HepG2 (cell line): ENCODE measurements at regions not wholly inside any gene's neighbourhood (a gene's known extent, or its start where the extent isn't known, plus 50 kb on each side); places are given as distances from the start of the nearest gene placed in this dataset.

Experiments used
- ATAC-seq: fragments of 200-7000 bp; cut with Tn5 transposase; 3 replicates; pipeline ENCODE4 v1.9.1; 2020; ENCODE audit warnings: mild to moderate bottlenecking, moderate library complexity
- BruUV-seq: library from RNA; stranded (reverse); fragments of 400-500 nt; replicated peaks from 2 replicates; lab custom pipeline; 2021; lab: Mats Ljungman, UMichigan
- CTCF ChIA-PET: fragments of 300-600 bp; formaldehyde crosslinking; extraction: SDS; loops from one replicate; lab custom pipeline; 2021; ENCODE audit warnings: low total read pairs, inconsistent platforms, low intra/inter-chr PET ratio; lab: Yijun Ruan, JAX
- POLR2A ChIA-PET: fragments of 350-600 bp; sonication (Branson Sonifier 250); formaldehyde crosslinking; loops from one replicate; lab custom pipeline; 2020; ENCODE audit warnings: antibody characterized with exemption, inconsistent platforms; lab: Yijun Ruan, JAX
- DNase-seq: peaks from one replicate; pipeline ENCODE4 v3.0.0-alpha.2; 2015; ENCODE audit warnings: low spot score
- FAIRE-seq: peaks from 3 replicates; lab custom pipeline; 2011; peaks lifted over from hg19 to GRCh38; lab: Jason Lieb, UNC
- H2AFZ ChIP-seq: one replicate; pipeline ENCODE4 v1.6.1; 2011; ENCODE audit warnings: low read length, inconsistent platforms
- H3K27ac ChIP-seq: fragments of 300-600 bp; 3 replicates; pipeline ENCODE4 v1.8.0; 2011; ENCODE audit warnings: mixed run types, mild to moderate bottlenecking, mixed read lengths, low read length, inconsistent platforms; ENCODE audit not compliant: insufficient read depth; ENCODE audit errors: extremely low read length
- H3K27me3 ChIP-seq, 2 experiments: fragments of 200-600 bp in 1 of 2; 2 replicates in 1 of 2; 3 replicates in 1 of 2; pipeline versions ENCODE4 v1.6.0 to v1.8.0; 2011; ENCODE audit warnings: low read length in 2 of 2, mild to moderate bottlenecking in 2 of 2, moderate library complexity in 2 of 2, inconsistent platforms in 1 of 2; ENCODE audit not compliant: insufficient read depth in 2 of 2, control insufficient read depth in 1 of 2
- H3K36me3 ChIP-seq, 2 experiments: fragments of 200-600 bp in 1 of 2; replicated peaks in 1 of 2; 2 replicates in 1 of 2; 3 replicates in 1 of 2; pipeline versions ENCODE4 v1.5.1 to v1.8.0; 2011; ENCODE audit warnings: low read length in 2 of 2, inconsistent platforms in 1 of 2; ENCODE audit not compliant: insufficient read depth in 2 of 2, control insufficient read depth in 1 of 2
- H3K4me1 ChIP-seq: 2 replicates; pipeline ENCODE4 v1.5.1; 2012; ENCODE audit warnings: low read length, inconsistent platforms; ENCODE audit not compliant: insufficient read depth
- H3K4me2 ChIP-seq: 2 replicates; pipeline ENCODE4 v1.6.0; 2011; ENCODE audit warnings: low read depth, low read length, inconsistent platforms
- H3K4me3 ChIP-seq, 3 experiments: fragments of 200-600 bp in 1 of 3; sonication (generic), shearing (Covaris generic) in 1 of 3; replicated peaks in 1 of 3; 2 replicates each; pipeline ENCODE4 v1.5.1; 2011 to 2016; ENCODE audit warnings: low read length in 3 of 3, inconsistent platforms in 2 of 3, low read depth in 2 of 3, mild to moderate bottlenecking in 2 of 3, control low read depth in 1 of 3, mixed read lengths in 1 of 3; ENCODE audit not compliant: insufficient read depth in 1 of 3
- H3K79me2 ChIP-seq: one replicate; pipeline ENCODE4 v1.6.1; 2011; ENCODE audit warnings: low read length, inconsistent platforms; ENCODE audit not compliant: insufficient read depth
- H3K9ac ChIP-seq: 2 replicates; pipeline ENCODE4 v1.6.0; 2011; ENCODE audit warnings: mild to moderate bottlenecking, low read depth, low read length, inconsistent platforms; ENCODE audit not compliant: insufficient read depth
- H3K9me3 ChIP-seq: 2 replicates; pipeline ENCODE4 v1.5.1; 2012; ENCODE audit warnings: mild to moderate bottlenecking, low read length
- H4K20me1 ChIP-seq: 2 replicates; pipeline ENCODE4 v1.6.0; 2011; ENCODE audit warnings: inconsistent platforms, mild to moderate bottlenecking, low read length, moderate library complexity; ENCODE audit not compliant: insufficient read depth
- JDP2 ChIP-seq: sonication (generic); formaldehyde crosslinking; IDR thresholded peaks from 2 replicates; pipeline ENCODE4 v1.8.1; 2022; ENCODE audit warnings: missing genetic modification reagents, borderline replicate concordance
- JUN ChIP-seq: sonication (generic); formaldehyde crosslinking; IDR thresholded peaks from 2 replicates; pipeline ENCODE4 v1.4.0; 2020; ENCODE audit warnings: mild to moderate bottlenecking, missing genetic modification reagents
- NCOA2 ChIP-seq: sonication (generic); formaldehyde crosslinking; IDR thresholded peaks from 2 replicates; pipeline ENCODE4 v1.8.0; 2022; ENCODE audit warnings: inconsistent platforms
- SP5 ChIP-seq: IDR thresholded peaks from 2 replicates; pipeline ENCODE4 v1.6.1; 2016; ENCODE audit warnings: low read depth, borderline replicate concordance
- SRSF4 ChIP-seq: fragments of 200-400 bp; formaldehyde crosslinking; IDR thresholded peaks from one replicate; pipeline ENCODE4 v1.6.1; 2018; ENCODE audit warnings: mild to moderate bottlenecking, low read depth, low read length, moderate library complexity; ENCODE audit not compliant: poor library complexity, severe bottlenecking
- STAG1 ChIP-seq: sonication (generic); formaldehyde crosslinking; IDR thresholded peaks from 2 replicates; pipeline ENCODE4 v1.4.0; 2020; ENCODE audit warnings: missing genetic modification reagents
- TEAD3 ChIP-seq: optimal IDR thresholded peaks from 2 replicates; pipeline ENCODE3; 2016; ENCODE audit warnings: borderline replicate concordance
- ZFP82 ChIP-seq: sonication (generic); formaldehyde crosslinking; IDR thresholded peaks from 2 replicates; pipeline ENCODE4 v1.5.1; 2020; ENCODE audit warnings: mild to moderate bottlenecking, missing genetic modification reagents, borderline replicate concordance
- ZNF282 ChIP-seq: fragments of 450-650 bp; IDR thresholded peaks from 2 replicates; pipeline ENCODE4 v1.6.1; 2018; ENCODE audit not compliant: partially characterized antibody
- ZNF326 ChIP-seq: sonication (generic); formaldehyde crosslinking; IDR thresholded peaks from 2 replicates; pipeline ENCODE4 v1.4.0; 2020; ENCODE audit warnings: missing genetic modification reagents, borderline replicate concordance
- ZNF383 ChIP-seq: sonication (generic); formaldehyde crosslinking; IDR thresholded peaks from 2 replicates; pipeline ENCODE4 v1.4.0; 2020; ENCODE audit warnings: missing genetic modification reagents, mild to moderate bottlenecking, borderline replicate concordance
- ZNF432 ChIP-seq: sonication (generic); formaldehyde crosslinking; IDR thresholded peaks from 2 replicates; pipeline ENCODE4 v1.5.0; 2020; ENCODE audit warnings: missing genetic modification reagents, mild to moderate bottlenecking, borderline replicate concordance
- ZNF746 ChIP-seq: sonication (generic); formaldehyde crosslinking; IDR thresholded peaks from 2 replicates; pipeline ENCODE4 v1.8.0; 2022; ENCODE audit warnings: mild to moderate bottlenecking, missing genetic modification reagents
- ZNF781 ChIP-seq: sonication (generic); formaldehyde crosslinking; IDR thresholded peaks from 2 replicates; pipeline ENCODE4 v1.5.1; 2020; ENCODE audit warnings: borderline replicate concordance, mild to moderate bottlenecking, missing genetic modification reagents; ENCODE audit errors: not compliant biosample characterization
- WGBS: methylation state at CpG from one replicate; pipeline ENCODE4 v1.1.6; 2017; ENCODE audit warnings: low lambda C conversion rate; 5-methylcytosine and 5-hydroxymethylcytosine counted together
- in situ Hi-C: cut with HindIII; loops from 2 replicates; pipeline ENCODE4 v1.10.0; 2017; ENCODE audit warnings: low pct_unique_long_range_greater_than_20kb; ENCODE audit not compliant: extremely low pct_ligation_motif_present
- intact Hi-C: fragments of 100-400 bp; cut with micrococcal nuclease; formaldehyde crosslinking; loops from one replicate; pipeline ENCODE4 v1.10.0; 2022; ENCODE audit not compliant: unreplicated experiment
- TF ChIP-seq, protein P1 (sequence below): sonication (generic); formaldehyde crosslinking; IDR thresholded peaks from 2 replicates; pipeline ENCODE4 v1.5.0; 2020; ENCODE audit warnings: missing genetic modification reagents
- TF ChIP-seq, protein P2 (sequence below): sonication (generic); formaldehyde crosslinking; IDR thresholded peaks from 2 replicates; pipeline ENCODE4 v1.8.0; 2022; ENCODE audit warnings: missing genetic modification reagents, low read depth, mild to moderate bottlenecking, borderline replicate concordance

DNA sequence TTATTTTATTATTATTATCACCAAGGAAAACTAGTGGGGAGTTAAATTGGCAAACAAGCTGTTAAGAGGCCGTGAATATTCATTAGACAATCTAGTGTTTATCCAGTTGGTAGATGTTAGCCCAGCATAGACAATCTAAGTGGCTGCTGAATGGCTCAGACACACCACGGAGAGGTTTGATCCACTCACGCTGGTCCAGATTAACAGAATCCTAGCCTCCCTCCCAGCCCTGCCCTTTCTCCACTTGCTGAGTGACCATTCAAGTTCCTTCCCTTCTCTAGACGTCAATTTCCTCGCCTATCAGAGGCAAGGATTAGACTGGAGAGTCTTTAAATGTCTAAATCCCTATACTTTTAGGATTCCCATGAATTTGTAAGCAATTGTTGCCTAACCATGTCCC is 80.1 kb downstream of the RRAGC start:
- Histone ChIP-seq H3K4me3 (no peak overlapping the region), H2AFZ (no peak overlapping the region), H3K9ac (no peak overlapping the region), H3K4me2 (no peak overlapping the region), H3K27me3 (peaks cover 0 to 37% of the 10 kb centered on the region in 2 experiments), H3K9me3 (no peaks in the 10 kb centered on the region), H3K27ac (no peak overlapping the region), H3K36me3 (no peaks in the 10 kb centered on the region), H3K79me2 (no peaks in the 10 kb centered on the region), H3K4me1 (peaks cover 15% of the 10 kb centered on the region), H4K20me1 (no peaks in the 10 kb centered on the region)
- POLR2A ChIA-PET = no interaction called here
- TF ChIP-seq ZNF781 (CRISPR knock-in tag) = no peak
- TF ChIP-seq ZFP82 = no peak
- TF ChIP-seq ZNF282 = no peak
- TF ChIP-seq JUN = no peak
- TF ChIP-seq SP5 (CRISPR knock-in tag) = no peak
- TF ChIP-seq ZNF383 (CRISPR knock-in tag) = no peak
- TF ChIP-seq, protein P1, sequence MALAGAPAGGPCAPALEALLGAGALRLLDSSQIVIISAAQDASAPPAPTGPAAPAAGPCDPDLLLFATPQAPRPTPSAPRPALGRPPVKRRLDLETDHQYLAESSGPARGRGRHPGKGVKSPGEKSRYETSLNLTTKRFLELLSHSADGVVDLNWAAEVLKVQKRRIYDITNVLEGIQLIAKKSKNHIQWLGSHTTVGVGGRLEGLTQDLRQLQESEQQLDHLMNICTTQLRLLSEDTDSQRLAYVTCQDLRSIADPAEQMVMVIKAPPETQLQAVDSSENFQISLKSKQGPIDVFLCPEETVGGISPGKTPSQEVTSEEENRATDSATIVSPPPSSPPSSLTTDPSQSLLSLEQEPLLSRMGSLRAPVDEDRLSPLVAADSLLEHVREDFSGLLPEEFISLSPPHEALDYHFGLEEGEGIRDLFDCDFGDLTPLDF (CRISPR knock-in tag) = no peak
- no peak for TF ChIP-seq ZNF326 (CRISPR knock-in tag)
- no peak for TF ChIP-seq NCOA2
- TF ChIP-seq SRSF4 = no peak
- TF ChIP-seq STAG1 = no peak
- TF ChIP-seq ZNF746 (CRISPR knock-in tag) = no peak
- no peak for TF ChIP-seq ZNF432 (CRISPR knock-in tag)
- TF ChIP-seq JDP2 (CRISPR knock-in tag) = no peak
- no peak for TF ChIP-seq TEAD3 (CRISPR knock-in tag)
- TF ChIP-seq, protein P2, sequence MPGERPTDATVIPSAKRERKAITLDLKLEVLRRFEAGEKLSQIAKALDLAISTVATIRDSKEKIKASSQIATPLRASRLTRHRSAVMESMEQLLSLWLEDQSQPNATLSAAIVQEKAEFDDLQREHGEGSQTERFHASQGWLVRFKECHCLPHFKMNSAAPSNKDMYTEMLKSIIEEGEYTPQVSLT (CRISPR knock-in tag) = no peak
- intact Hi-C loops = no loop called here
- FAIRE-seq (no peak), ATAC-seq (no peak), DNase-seq (no peak)
- 0% methylated on average over 5 of the region's 5 CpGs for WGBS
- CTCF ChIA-PET = no interaction called here
- BruUV-seq = no TSS peak
- in situ Hi-C loops = no loop called here
